GM20431 (cell line): ENCODE measurements at regions not wholly inside any gene's neighbourhood (a gene's known extent, or its start where the extent isn't known, plus 50 kb on each side); places are given as distances from the start of the nearest gene placed in this dataset.
"Not testable (repeated sequence)": the region's sequence is repeated elsewhere in the genome, so short reads cannot be mapped to it uniquely, and the experiment has no call there.

Experiments
- in situ Hi-C: fragments of 300-500 bp; cut with MseI, MboI; formaldehyde crosslinking; loops from one replicate; pipeline ENCODE4 v1.15.0; 2020; ENCODE audit warnings: low sequenced_read_pairs; ENCODE audit not compliant: unreplicated experiment

- in situ Hi-C loops, result loop anchor here (25.0 kb wide), 1 partner anchor 146 kb away; no protein-coding TSS in a partner anchor
Measured at GRCh38 chr6:71190809-71191208, 97.8 kb upstream of the OGFRL1 start.

GRCh38 chr6:71194724-71195123 lies 93.9 kb upstream of the OGFRL1 start:
- in situ Hi-C loops, result loop anchor here (25.0 kb wide), 1 partner anchor 143 kb away; no protein-coding TSS in a partner anchor

GRCh38 chr6:71197267-71197666 lies 91.3 kb upstream of the OGFRL1 start:
- in situ Hi-C loops, result loop anchor here (25.0 kb wide), 1 partner anchor 140 kb away; no protein-coding TSS in a partner anchor

GRCh38 chr6:71197780-71198179 lies 90.8 kb upstream of the OGFRL1 start:
- in situ Hi-C loops, result loop anchor here (25.0 kb wide), 1 partner anchor 140 kb away; no protein-coding TSS in a partner anchor

GRCh38 chr6:71198908-71199307 lies 89.7 kb upstream of the OGFRL1 start:
- in situ Hi-C loops, result loop anchor here (25.0 kb wide), 1 partner anchor 138 kb away; no protein-coding TSS in a partner anchor

- in situ Hi-C loops, result loop anchor here (25.0 kb wide), 1 partner anchor 138 kb away; no protein-coding TSS in a partner anchor
Measured at GRCh38 chr6:71199736-71200135, 88.9 kb upstream of the OGFRL1 start.

- in situ Hi-C loops, result no loop called here
Measured at GRCh38 chr6:71203206-71203605, 85.4 kb upstream of the OGFRL1 start.

- in situ Hi-C loops, result no loop called here
Measured at GRCh38 chr6:71204741-71205140, 83.9 kb upstream of the OGFRL1 start.

GRCh38 chr6:71205336-71205956 lies 83.2 kb upstream of the OGFRL1 start:
- in situ Hi-C loops, result no loop called here

- in situ Hi-C loops, result no loop called here
Measured at GRCh38 chr6:71206089-71206488, 82.5 kb upstream of the OGFRL1 start.

- in situ Hi-C loops, result no loop called here
Measured at GRCh38 chr6:71209206-71209605, 79.4 kb upstream of the OGFRL1 start.

GRCh38 chr6:71209626-71210025 lies 79.0 kb upstream of the OGFRL1 start:
- in situ Hi-C loops, result no loop called here

- in situ Hi-C loops, result no loop called here
Measured at GRCh38 chr6:71211799-71212198, 76.8 kb upstream of the OGFRL1 start.

- in situ Hi-C loops, result no loop called here
Measured at GRCh38 chr6:71220466-71220865, 68.1 kb upstream of the OGFRL1 start.

- in situ Hi-C loops, result no loop called here
Measured at GRCh38 chr6:71222671-71223070, 65.9 kb upstream of the OGFRL1 start.

- in situ Hi-C loops, result no loop called here
Measured at GRCh38 chr6:71224011-71224410, 64.6 kb upstream of the OGFRL1 start.

- in situ Hi-C loops, result no loop called here
Measured at GRCh38 chr6:71226151-71226550, 62.5 kb upstream of the OGFRL1 start.

- in situ Hi-C loops, result no loop called here
Measured at GRCh38 chr6:71228461-71229041, 60.1 kb upstream of the OGFRL1 start.

GRCh38 chr6:71229477-71229876 lies 59.1 kb upstream of the OGFRL1 start:
- in situ Hi-C loops, result no loop called here

- in situ Hi-C loops, result not testable (repeated sequence)
Measured at GRCh38 chr6:71232890-71233289, 55.7 kb upstream of the OGFRL1 start.

- in situ Hi-C loops, result no loop called here
Measured at GRCh38 chr6:71236926-71237434, 51.6 kb upstream of the OGFRL1 start.
